Calu3 (cell line): ENCODE measurements at regions not wholly inside any gene's neighbourhood (a gene's known extent, or its start where the extent isn't known, plus 50 kb on each side); places are given as distances from the start of the nearest gene placed in this dataset.

Source experiments
- BruUV-seq: library from RNA; stranded (reverse); fragments of 400-500 nt; replicated peaks from 2 replicates; lab custom pipeline; 2021; lab: Mats Ljungman, UMichigan
- CTCF ChIA-PET: fragments of 300-600 bp; sonication (Branson Sonifier 250); formaldehyde crosslinking; loops from one replicate; lab custom pipeline; 2022; ENCODE audit warnings: antibody characterized with exemption; lab: Charles Lee
- DNase-seq: peaks from one replicate; pipeline ENCODE4 v3.0.0; 2022
- H3K27ac Mint-ChIP-seq: one replicate; pipeline ENCODE4 v1.8.0; 2022; ENCODE audit warnings: mixed read lengths; ENCODE audit not compliant: unreplicated experiment
- H3K27me3 Mint-ChIP-seq: one replicate; pipeline ENCODE4 v1.8.0; 2022; ENCODE audit warnings: mixed read lengths; ENCODE audit not compliant: unreplicated experiment
- H3K36me3 Mint-ChIP-seq: one replicate; pipeline ENCODE4 v1.8.0; 2022; ENCODE audit warnings: mild to moderate bottlenecking, moderate library complexity, mixed read lengths; ENCODE audit not compliant: insufficient read depth, unreplicated experiment
- H3K4me1 Mint-ChIP-seq: one replicate; pipeline ENCODE4 v1.8.0; 2022; ENCODE audit warnings: mild to moderate bottlenecking, low read depth, mixed read lengths; ENCODE audit not compliant: unreplicated experiment
- H3K4me3 Mint-ChIP-seq: one replicate; pipeline ENCODE4 v1.8.0; 2022; ENCODE audit warnings: mild to moderate bottlenecking, low read depth, moderate library complexity, mixed read lengths; ENCODE audit not compliant: unreplicated experiment
- H3K9me3 Mint-ChIP-seq: one replicate; pipeline ENCODE4 v1.8.0; 2022; ENCODE audit warnings: low read depth, mixed read lengths; ENCODE audit not compliant: unreplicated experiment
- intact Hi-C: fragments of 100-400 bp; cut with micrococcal nuclease; formaldehyde crosslinking; loops from one replicate; pipeline ENCODE4 v1.10.0; 2022; ENCODE audit not compliant: unreplicated experiment
- TF ChIP-seq, protein P1 (sequence below): fragments of 200-600 bp; IDR thresholded peaks from one replicate; pipeline ENCODE4 v1.8.0; 2022; ENCODE audit warnings: antibody characterized with exemption; ENCODE audit not compliant: unreplicated experiment

DNA sequence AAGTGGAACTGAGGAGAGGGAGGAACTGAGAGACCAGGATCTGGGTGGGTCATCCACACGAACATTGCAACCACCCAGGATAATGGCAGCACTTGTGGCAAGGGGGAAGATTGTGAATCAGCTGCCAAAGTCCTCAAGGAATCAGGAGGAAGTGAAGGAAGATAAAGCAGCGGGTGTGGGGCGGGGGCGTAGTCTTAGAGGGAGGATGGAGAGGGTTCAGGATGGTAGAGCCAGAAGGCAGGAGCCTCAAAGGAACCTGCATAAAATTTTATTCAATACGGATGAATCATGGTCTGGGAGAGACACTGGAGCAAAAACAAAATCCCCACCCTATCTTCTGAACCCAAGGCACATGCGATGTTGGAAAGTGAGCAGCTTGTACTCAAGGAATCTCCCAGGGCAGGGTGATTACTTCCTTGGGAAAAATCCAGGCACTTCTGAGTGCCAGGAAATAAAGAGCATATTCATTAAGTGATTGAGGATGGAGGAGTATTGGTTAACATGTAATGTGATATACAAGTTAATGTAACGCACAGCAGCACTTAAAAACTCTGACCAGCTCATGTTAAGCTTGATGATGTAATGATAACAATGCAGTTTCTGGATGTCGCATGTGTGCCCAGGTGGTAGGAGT, 82.0 kb upstream of the B3GAT2 start:
- Mint-ChIP-seq H3K4me3 (no peak overlapping the region), H3K36me3 (no peaks in the 10 kb centered on the region), H3K9me3 (no peaks in the 10 kb centered on the region), H3K4me1 (no peaks in the 10 kb centered on the region), H3K27me3 (peaks cover 70% of the 10 kb centered on the region), H3K27ac (no peak overlapping the region)
- DNase-seq = no peak
- BruUV-seq = no TSS peak
- TF ChIP-seq, protein P1, sequence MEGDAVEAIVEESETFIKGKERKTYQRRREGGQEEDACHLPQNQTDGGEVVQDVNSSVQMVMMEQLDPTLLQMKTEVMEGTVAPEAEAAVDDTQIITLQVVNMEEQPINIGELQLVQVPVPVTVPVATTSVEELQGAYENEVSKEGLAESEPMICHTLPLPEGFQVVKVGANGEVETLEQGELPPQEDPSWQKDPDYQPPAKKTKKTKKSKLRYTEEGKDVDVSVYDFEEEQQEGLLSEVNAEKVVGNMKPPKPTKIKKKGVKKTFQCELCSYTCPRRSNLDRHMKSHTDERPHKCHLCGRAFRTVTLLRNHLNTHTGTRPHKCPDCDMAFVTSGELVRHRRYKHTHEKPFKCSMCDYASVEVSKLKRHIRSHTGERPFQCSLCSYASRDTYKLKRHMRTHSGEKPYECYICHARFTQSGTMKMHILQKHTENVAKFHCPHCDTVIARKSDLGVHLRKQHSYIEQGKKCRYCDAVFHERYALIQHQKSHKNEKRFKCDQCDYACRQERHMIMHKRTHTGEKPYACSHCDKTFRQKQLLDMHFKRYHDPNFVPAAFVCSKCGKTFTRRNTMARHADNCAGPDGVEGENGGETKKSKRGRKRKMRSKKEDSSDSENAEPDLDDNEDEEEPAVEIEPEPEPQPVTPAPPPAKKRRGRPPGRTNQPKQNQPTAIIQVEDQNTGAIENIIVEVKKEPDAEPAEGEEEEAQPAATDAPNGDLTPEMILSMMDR = no peak
- CTCF ChIA-PET = interaction anchor here (1.3 kb wide), 1 partner anchor 10 kb away, joined by 3 read pairs; no protein-coding TSS in a partner anchor
- intact Hi-C loops = no loop called here

DNA sequence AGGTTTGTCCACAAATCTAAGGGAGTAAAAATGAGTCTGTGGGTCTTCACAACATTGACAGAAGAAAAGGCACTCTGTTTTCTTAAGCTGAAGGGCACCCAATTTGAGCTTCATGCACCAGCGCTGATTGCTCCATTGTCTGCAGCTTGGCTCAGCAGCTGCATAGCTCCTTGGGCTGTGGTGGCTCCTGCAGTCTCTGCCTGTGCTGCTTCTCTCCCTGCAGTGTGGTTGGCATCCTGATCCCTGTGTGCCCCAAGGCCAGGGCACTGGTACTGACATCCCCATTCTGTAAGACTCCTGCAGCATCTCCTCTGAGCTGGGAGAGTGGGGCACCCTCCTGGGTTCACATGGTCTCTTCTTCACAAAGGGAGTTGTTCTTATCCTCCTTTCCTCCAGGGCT, 83.2 kb upstream of the B3GAT2 start:
- H3K36me3 Mint-ChIP-seq = no peaks in the 10 kb centered on the region
- TF ChIP-seq, protein P1 = no peak
- no peaks in the 10 kb centered on the region for H3K4me1 Mint-ChIP-seq
- CTCF ChIA-PET = no interaction called here
- no peak overlapping the region for H3K4me3 Mint-ChIP-seq
- intact Hi-C loops = no loop called here
- peaks cover 70% of the 10 kb centered on the region for H3K27me3 Mint-ChIP-seq
- no TSS peak for BruUV-seq
- DNase-seq = no peak
- H3K27ac Mint-ChIP-seq = no peak overlapping the region
- no peaks in the 10 kb centered on the region for H3K9me3 Mint-ChIP-seq

DNA sequence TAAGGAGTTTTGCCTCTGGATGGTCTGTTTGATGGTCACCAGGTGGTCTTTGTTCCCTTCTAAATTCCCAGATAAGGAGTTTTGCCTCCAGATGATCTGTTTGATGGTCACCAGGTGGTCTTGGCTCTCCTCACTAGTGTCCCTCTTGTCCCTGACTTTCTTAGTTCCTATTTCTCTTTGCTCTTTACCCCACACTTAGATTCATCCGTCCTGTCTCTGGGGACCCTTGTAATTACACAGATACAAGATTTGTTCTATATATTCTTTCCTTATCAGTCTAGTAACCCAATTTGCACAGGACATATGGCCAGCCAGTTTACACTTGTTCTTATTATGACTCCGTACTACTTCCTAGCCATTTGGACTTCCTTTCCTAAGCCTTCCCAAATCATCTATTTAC, 84.0 kb upstream of the B3GAT2 start:
- H3K4me3 Mint-ChIP-seq = no peak overlapping the region
- CTCF ChIA-PET = no interaction called here
- H3K27me3 Mint-ChIP-seq = peaks cover 68% of the 10 kb centered on the region

DNA sequence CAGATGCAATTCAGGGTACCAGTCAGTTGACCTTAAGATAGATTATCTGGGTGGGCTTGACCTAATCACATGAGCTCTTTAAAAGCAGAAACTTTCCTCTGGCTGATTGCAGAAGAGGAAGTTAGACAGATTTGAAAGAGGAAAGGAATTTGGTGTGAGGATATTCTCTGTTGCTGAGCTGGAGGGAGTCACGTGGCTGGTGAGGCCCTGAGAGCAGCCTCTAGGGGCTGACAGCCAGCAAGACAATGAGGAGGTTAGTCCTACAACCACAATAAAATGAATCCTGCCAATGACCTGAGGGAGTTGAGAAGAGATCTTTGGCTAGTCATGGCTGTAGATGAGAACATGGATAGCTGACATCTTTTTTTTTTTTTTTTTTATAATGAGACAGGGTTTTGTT, 87.0 kb upstream of the B3GAT2 start:
- DNase-seq = no peak

More for the DNA sequence above, 84.0 kb upstream of the B3GAT2 start:
- Mint-ChIP-seq H3K4me1 (no peaks in the 10 kb centered on the region), H3K36me3 (no peaks in the 10 kb centered on the region), H3K9me3 (no peaks in the 10 kb centered on the region), H3K27ac (no peak overlapping the region)
- no peak for DNase-seq
- intact Hi-C loops = no loop called here
- TF ChIP-seq, protein P1 = no peak
- no TSS peak for BruUV-seq

More for the DNA sequence above, 87.0 kb upstream of the B3GAT2 start:
- no peak overlapping the region for H3K27ac Mint-ChIP-seq
- intact Hi-C loops = no loop called here
- BruUV-seq = no TSS peak
- TF ChIP-seq, protein P1 = no peak
- H3K9me3 Mint-ChIP-seq = no peaks in the 10 kb centered on the region
- CTCF ChIA-PET = interaction anchor here (0.9 kb wide), 1 partner anchor 10 kb away, joined by 3 read pairs; no protein-coding TSS in a partner anchor
- H3K36me3 Mint-ChIP-seq = no peaks in the 10 kb centered on the region
- no peak overlapping the region for H3K4me3 Mint-ChIP-seq
- no peaks in the 10 kb centered on the region for H3K4me1 Mint-ChIP-seq
- peaks cover 37% of the 10 kb centered on the region for H3K27me3 Mint-ChIP-seq
